Lower leg skin (tissue), 4 donors: ENCODE measurements at regions not wholly inside any gene's neighbourhood (a gene's known extent, or its start where the extent isn't known, plus 50 kb on each side); places are given as distances from the start of the nearest gene placed in this dataset.

Source experiments
- DNase-seq, 2 donors: peaks; one replicate each; pipeline ENCODE4 v3.0.0-alpha.2; 2019; ENCODE audit warnings: low spot score in 2 of 2
- H3K4me3 ChIP-seq: fragments of 200-600 bp; sonication (generic); 2 replicates; pipeline ENCODE4 v1.5.1; 2017; ENCODE audit warnings: mild to moderate bottlenecking, low read depth; ENCODE audit not compliant: poor library complexity, severe bottlenecking
- CTCF ChIP-seq, 3 donors: fragments of 450-650 bp; IDR thresholded peaks; one replicate each; pipeline ENCODE4 v1.5.1; 2016; ENCODE audit warnings: antibody characterized with exemption in 3 of 3, mild to moderate bottlenecking in 3 of 3, moderate library complexity in 2 of 3
- POLR2A ChIP-seq, 2 donors: fragments of 450-650 bp; IDR thresholded peaks; one replicate each; pipeline ENCODE4 v1.6.1; 2016 to 2017; ENCODE audit warnings: antibody characterized with exemption in 2 of 2, mild to moderate bottlenecking in 1 of 2, moderate library complexity in 1 of 2
- WGBS, 2 donors: methylation state at CpG; one replicate each; pipeline ENCODE4 v1.1.5; 2018; 5-methylcytosine and 5-hydroxymethylcytosine counted together
- intact Hi-C: fragments of 100-400 bp; cut with DNase I; formaldehyde crosslinking; loops from one replicate; pipeline ENCODE4 v1.15.0; 2023; ENCODE audit warnings: low total_unique reads

GRCh38 chr5:14944996-14945395, 73.4 kb upstream of the ANKH start:
- no peak overlapping the region for H3K4me3 ChIP-seq
- intact Hi-C loops: no loop called here
- 75 to 77% methylated on average over 3 of the region's 3 CpGs for WGBS, 2 donors
- DNase-seq: no peak
- TF ChIP-seq POLR2A (IDR thresholded peaks at IDR 0.05) (no peak), CTCF (IDR thresholded peaks at IDR 0.05) (no peak)

GRCh38 chr5:14944350-14944739, 72.8 kb upstream of the ANKH start:
- 93% methylated on average over 4 of the region's 4 CpGs for WGBS, 2 donors
- H3K4me3 ChIP-seq: no peak overlapping the region
- no peak for DNase-seq
- TF ChIP-seq CTCF (IDR thresholded peaks at IDR 0.05): no peak
- TF ChIP-seq POLR2A (IDR thresholded peaks at IDR 0.05): no peak
- intact Hi-C loops: no loop called here

- DNase-seq: no peak
- no peak overlapping the region for H3K4me3 ChIP-seq
- intact Hi-C loops: no loop called here
- TF ChIP-seq POLR2A (IDR thresholded peaks at IDR 0.05) (no peak), CTCF (IDR thresholded peaks at IDR 0.05) (no peak)
These were observed 70.6 kb upstream of the ANKH start for GRCh38 chr5:14942212-14942611.

DNA sequence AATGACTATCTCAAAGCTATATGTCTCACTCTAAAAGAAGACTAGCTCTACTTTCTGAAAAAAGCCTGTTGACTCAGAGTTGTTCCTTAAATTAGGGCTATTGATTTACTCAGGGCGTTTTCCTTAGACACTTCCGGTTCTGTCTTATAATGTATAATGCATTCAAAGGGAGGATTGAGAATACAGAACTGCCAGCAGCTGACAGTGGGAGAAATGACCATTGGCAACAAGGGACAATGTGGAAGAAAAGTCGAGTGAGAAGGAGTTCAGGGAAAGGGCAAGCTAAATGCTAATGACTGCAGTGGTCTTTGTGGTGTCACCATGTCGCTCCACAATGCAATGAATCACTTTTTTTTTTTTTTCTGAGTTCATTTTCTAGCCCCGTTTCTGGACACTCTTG, 65.7 kb upstream of the ANKH start:
- H3K4me3 ChIP-seq: no peak overlapping the region
- 43 to 54% methylated on average over 5 of the region's 5 CpGs for WGBS, 2 donors
- intact Hi-C loops: no loop called here

DNA sequence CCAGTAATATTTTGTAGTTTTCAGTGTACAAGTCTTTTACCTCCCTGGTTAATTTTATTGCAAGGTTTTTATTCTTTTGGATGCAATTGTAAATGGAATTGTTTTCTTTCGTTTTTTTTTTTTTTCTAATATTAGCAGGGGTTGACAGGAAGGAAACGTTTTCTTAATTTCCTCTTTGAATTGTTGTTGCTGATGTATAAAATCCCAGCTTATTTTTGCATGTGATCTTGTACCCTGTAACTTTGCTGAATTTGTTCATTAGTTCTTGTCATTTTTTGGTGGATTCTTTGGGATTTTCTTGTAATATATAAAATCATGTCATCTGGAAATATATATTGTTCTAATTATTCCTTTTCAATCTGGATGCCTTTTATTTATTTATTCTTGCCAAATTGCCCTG, 65.0 kb upstream of the ANKH start:
- no peak overlapping the region for H3K4me3 ChIP-seq
- no peak for DNase-seq
- TF ChIP-seq POLR2A (IDR thresholded peaks at IDR 0.05) (no peak), CTCF (IDR thresholded peaks at IDR 0.05) (no peak)
- intact Hi-C loops: no loop called here
- WGBS, 2 donors: 50 to 59% methylated on average over 2 of the region's 2 CpGs

More for the DNA sequence above, 65.7 kb upstream of the ANKH start:
- TF ChIP-seq POLR2A (IDR thresholded peaks at IDR 0.05): no peak
- DNase-seq: no peak

DNA sequence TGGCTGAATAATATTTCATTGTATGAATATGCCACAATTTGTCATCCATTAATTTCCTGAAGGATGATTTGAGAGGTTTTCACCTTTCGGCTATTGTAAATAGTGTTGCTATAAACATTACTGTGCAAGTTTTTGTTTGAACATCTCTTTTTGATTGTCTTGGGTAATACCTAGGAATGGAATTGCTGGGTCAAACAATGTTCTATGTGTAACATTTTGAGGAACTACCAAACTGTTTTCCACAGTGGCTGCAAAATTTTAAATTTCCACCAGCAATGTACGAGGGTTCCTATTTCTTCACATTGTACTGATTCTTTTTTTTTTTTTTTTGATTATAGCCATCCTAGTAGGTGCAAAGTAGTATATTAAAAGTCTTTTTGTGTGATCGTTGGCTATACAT, 63.8 kb upstream of the ANKH start:
- intact Hi-C loops: no loop called here
- no peak for DNase-seq
- TF ChIP-seq CTCF (IDR thresholded peaks at IDR 0.05): no peak
- H3K4me3 ChIP-seq: no peak overlapping the region
- 87 to 89% methylated on average over 3 of the region's 3 CpGs for WGBS, 2 donors
